ENCODE measurements at regions not wholly inside any gene's neighbourhood (a gene's known extent, or its start where the extent isn't known, plus 50 kb on each side); places are given as distances from the start of the nearest gene placed in this dataset.

GRCh38 chr6:168376120-168376519 is 56.5 kb upstream of the DACT2 start:
- Histone ChIP-seq H4K20me1 (ENCODE audit: insufficient read depth, low read length) (no peaks in the 10 kb centered on the region), H3K4ac (ENCODE audit: low read depth, low read length) (no peak overlapping the region), H3K4me3 (ENCODE audit: insufficient read depth, low read depth, low read length) (no peak overlapping the region), H3K79me1 (ENCODE audit: low read depth in 1 of 2, low read length in 2 of 2) (no peaks in the 10 kb centered on the region), H3K9me1 (ENCODE audit: insufficient read depth, low read length) (no peaks in the 10 kb centered on the region), H2AK9ac (replicated peaks; ENCODE audit: low read depth, low read length, poor library complexity) (no peak overlapping the region), H3K23ac (ENCODE audit: low read depth, low read length) (no peak overlapping the region), H2BK5ac (ENCODE audit: low read depth, low read length, poor library complexity, severe bottlenecking) (no peak overlapping the region), H3K27me3 (ENCODE audit: control insufficient read depth, insufficient read depth, low read length) (no peaks in the 10 kb centered on the region), H3K56ac (ENCODE audit: extremely low read depth, insufficient read depth, low read length) (no peak overlapping the region), H4K8ac (ENCODE audit: low read depth in 2 of 2, low read length in 2 of 2) (no peak overlapping the region), H2AK5ac (ENCODE audit: low read depth, low read length) (no peak overlapping the region), H3K27ac (ENCODE audit: insufficient read depth, low read length) (no peak overlapping the region), H3K4me1 (ENCODE audit: control insufficient read depth, insufficient read depth, low read length) (no peaks in the 10 kb centered on the region), H4K5ac (ENCODE audit: low read depth, low read length) (no peak overlapping the region), H3K18ac (ENCODE audit: low read depth, low read length) (no peak overlapping the region), H3K9ac (ENCODE audit: low read depth, low read length) (no peak overlapping the region), H3K36me3 (ENCODE audit: control insufficient read depth, insufficient read depth, low read length) (no peaks in the 10 kb centered on the region), H2BK20ac (ENCODE audit: low read depth, low read length) (no peak overlapping the region), H3K4me2 (ENCODE audit: low read depth, low read length) (no peak overlapping the region), H2BK15ac (ENCODE audit: low read depth, low read length) (no peak overlapping the region), H2AFZ (replicated peaks; ENCODE audit: low read length, poor library complexity) (no peak overlapping the region), H4K91ac (ENCODE audit: insufficient read depth, low read depth, low read length) (no peak overlapping the region), H3K14ac (replicated peaks; ENCODE audit: low read depth, low read length) (no peak overlapping the region), H2BK120ac (ENCODE audit: low read depth, low read length) (no peak overlapping the region), H3K9me3 (ENCODE audit: control insufficient read depth, insufficient read depth, low read length) (peaks cover 69% of the 10 kb centered on the region)
- DNase-seq (no peak), ATAC-seq (ENCODE audit: low read depth) (no peak)
- WGBS, 2 experiments (ENCODE audit: extremely low coverage in 2 of 2, insufficient read length in 1 of 2), result no CpG with 5 or more reads among the region's 9 CpGs
- no TSS peak for BruUV-seq (replicated peaks)
- in situ Hi-C loops (cut with MboI; ENCODE audit: low sequenced_read_pairs), result no loop called here
- POLR2A ChIA-PET (ENCODE audit: unreplicated experiment), result no interaction called here
- dilution Hi-C loops (cut with HindIII; ENCODE audit: low sequenced_read_pairs, unreplicated experiment), result no loop called here
- CTCF ChIA-PET, result no interaction called here
- intact Hi-C loops (cut with micrococcal nuclease), result no loop called here
- TF ChIP-seq MAZ (IDR thresholded peaks at IDR 0.05; ENCODE audit: borderline replicate concordance, low read depth, low read length), result no peak
- no peak for TF ChIP-seq FOS (IDR thresholded peaks at IDR 0.05; ENCODE audit: low read depth, low read length)
- no peak for TF ChIP-seq RFX5 (IDR thresholded peaks at IDR 0.05; ENCODE audit: low read depth, low read length)
- no peak for TF ChIP-seq NFE2L2 (IDR thresholded peaks at IDR 0.05; ENCODE audit: low read depth, low read length)
- no peak for TF ChIP-seq RCOR1 (IDR thresholded peaks at IDR 0.05; ENCODE audit: insufficient replicate concordance, low read length)
- no peak for TF ChIP-seq BHLHE40 (IDR thresholded peaks at IDR 0.05; ENCODE audit: low read depth, low read length)
- no peak for TF ChIP-seq CTCF (conservative IDR thresholded peaks at IDR 0.05; ENCODE audit: low read depth, low read length)
- no peak for TF ChIP-seq MXI1 (IDR thresholded peaks at IDR 0.05; ENCODE audit: borderline replicate concordance, low read depth, low read length)
- TF ChIP-seq RAD21 (IDR thresholded peaks at IDR 0.05; ENCODE audit: low read length), result no peak
- no peak for TF ChIP-seq ELK1 (IDR thresholded peaks at IDR 0.05; ENCODE audit: borderline replicate concordance, low read depth, low read length)
- no peak for TF ChIP-seq POLR2A (IDR thresholded peaks at IDR 0.05; ENCODE audit: low read depth, low read length)
- TF ChIP-seq SMC3 (IDR thresholded peaks at IDR 0.05; ENCODE audit: low read depth, low read length), result no peak
- TF ChIP-seq USF2 (IDR thresholded peaks at IDR 0.05; ENCODE audit: low read depth, low read length), result no peak
- TF ChIP-seq CHD1 (IDR thresholded peaks at IDR 0.05; ENCODE audit: low read depth, low read length), result no peak
- no peak for TF ChIP-seq CEBPB (IDR thresholded peaks at IDR 0.05; ENCODE audit: low read depth, low read length)
